Skeletal muscle tissue (tissue), 3 donors: ENCODE measurements at regions not wholly inside any gene's neighbourhood (a gene's known extent, or its start where the extent isn't known, plus 50 kb on each side); places are given as distances from the start of the nearest gene placed in this dataset.

Experiments used
- H3K27ac ChIP-seq: one replicate; pipeline ENCODE4 v1.7.0; 2013; ENCODE audit warnings: mild to moderate bottlenecking, low read depth, low read length, inconsistent platforms
- H3K27me3 ChIP-seq, 3 donors: one replicate each; pipeline ENCODE4 v1.7.0; 2013; ENCODE audit warnings: low read length in 3 of 3; ENCODE audit not compliant: control insufficient read depth in 3 of 3, insufficient read depth in 3 of 3
- H3K36me3 ChIP-seq, 3 donors: one replicate each; pipeline ENCODE4 v1.7.0; 2013; ENCODE audit warnings: low read length in 3 of 3; ENCODE audit not compliant: control insufficient read depth in 3 of 3, insufficient read depth in 3 of 3
- H3K4me1 ChIP-seq, 3 donors: one replicate each; pipeline ENCODE4 v1.7.0; 2013; ENCODE audit warnings: low read length in 3 of 3, mild to moderate bottlenecking in 3 of 3; ENCODE audit not compliant: control insufficient read depth in 3 of 3, insufficient read depth in 3 of 3
- H3K4me3 ChIP-seq, 3 donors: one replicate each; pipeline ENCODE4 v1.7.0; 2013; ENCODE audit warnings: low read length in 3 of 3
- H3K9ac ChIP-seq, 3 donors: one replicate each; pipeline ENCODE4 v1.7.0; 2013; ENCODE audit warnings: low read length in 3 of 3, mild to moderate bottlenecking in 3 of 3, moderate library complexity in 2 of 3, low read depth in 1 of 3
- H3K9me3 ChIP-seq, 3 donors: one replicate each; pipeline ENCODE4 v1.7.0; 2013; ENCODE audit warnings: low read length in 3 of 3; ENCODE audit not compliant: control insufficient read depth in 3 of 3
- donor health status: Osteomylitis.

DNA sequence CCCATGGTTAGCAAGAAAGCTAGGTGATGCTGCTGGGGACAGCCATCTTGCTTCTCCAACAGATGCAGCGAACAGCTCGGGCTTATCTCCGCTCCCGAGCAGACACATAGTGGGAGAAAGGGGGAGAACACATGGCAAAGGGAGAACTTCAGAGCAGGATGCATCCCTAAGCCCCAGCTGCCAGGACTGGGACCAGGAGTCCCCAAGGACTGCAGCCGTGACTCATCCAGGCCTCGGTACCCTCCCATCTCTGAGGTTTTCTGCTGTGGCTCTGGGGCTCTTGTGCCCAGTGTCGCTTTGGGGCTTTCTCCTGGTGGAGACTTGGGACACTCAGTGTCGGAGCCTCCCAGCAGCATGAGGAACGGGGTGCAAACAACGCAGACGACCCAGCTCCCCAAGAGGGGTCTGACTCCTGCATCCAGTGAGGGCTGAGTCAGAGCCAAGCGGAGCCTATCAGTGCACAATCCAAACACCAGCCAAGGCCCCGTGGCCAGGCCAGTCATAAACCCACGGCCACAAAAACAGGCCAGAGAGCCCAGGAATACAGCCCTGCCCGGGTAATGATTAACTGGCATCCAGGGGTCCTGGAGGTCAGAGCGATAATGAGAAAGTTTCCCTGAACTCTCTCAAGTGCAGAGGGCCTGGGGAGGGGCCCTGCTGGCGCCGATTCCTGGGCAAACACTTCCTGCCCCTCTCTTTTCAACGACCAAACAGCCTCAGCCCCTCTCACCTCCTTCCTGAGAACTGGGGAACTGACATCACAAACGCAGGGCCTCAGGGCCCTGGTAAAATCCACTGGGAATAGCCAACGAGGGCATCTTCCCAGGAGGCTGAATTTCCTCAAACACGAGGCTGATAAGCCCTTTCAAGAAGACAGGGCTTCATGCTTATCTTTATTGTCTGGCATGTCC lies 202.9 kb downstream of the USP12 start:
- Histone ChIP-seq H3K4me3 (no peak overlapping the region), H3K9ac (no peak overlapping the region), H3K36me3 (no peaks in the 10 kb centered on the region), H3K4me1 (peaks cover 8 to 14% (median 10%) of the 10 kb centered on the region in 3 donors), H3K27ac (no peak overlapping the region), H3K27me3 (peaks cover 19 to 27% (median 26%) of the 10 kb centered on the region in 3 donors), H3K9me3 (no peaks in the 10 kb centered on the region)

GRCh38 chr13:26967119-26968038 lies 204.2 kb downstream of the USP12 start:
- no peak overlapping the region for H3K27ac ChIP-seq
- H3K9me3 ChIP-seq = no peaks in the 10 kb centered on the region
- H3K4me1 ChIP-seq = peaks cover 8 to 14% (median 10%) of the 10 kb centered on the region in 3 donors
- no peaks in the 10 kb centered on the region for H3K36me3 ChIP-seq
- peaks cover 19 to 26% (median 26%) of the 10 kb centered on the region in 3 donors for H3K27me3 ChIP-seq
- H3K4me3 ChIP-seq = no peak overlapping the region
- H3K9ac ChIP-seq = no peak overlapping the region

DNA sequence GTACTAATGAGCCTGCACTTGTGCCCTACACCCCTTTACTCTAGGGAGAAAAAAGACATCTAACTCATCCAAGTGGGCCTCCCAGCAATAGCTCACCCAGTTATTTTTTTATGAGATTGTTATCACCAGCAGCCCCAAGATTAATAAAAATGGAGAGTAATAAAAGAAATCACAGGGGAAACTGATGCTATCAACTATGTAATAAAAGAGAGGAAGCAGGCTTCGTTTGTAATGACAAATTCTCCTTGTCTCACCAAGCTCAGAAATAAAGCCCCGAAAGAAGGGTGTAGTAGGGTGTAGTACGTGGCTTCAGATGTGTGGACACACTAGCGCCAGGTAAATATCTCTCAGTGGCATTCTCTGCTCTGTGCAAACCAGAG lies 204.9 kb downstream of the USP12 start:
- Histone ChIP-seq H3K4me1 (peaks cover 8 to 14% (median 10%) of the 10 kb centered on the region in 3 donors), H3K9me3 (no peaks in the 10 kb centered on the region), H3K27me3 (peaks cover 19 to 26% (median 26%) of the 10 kb centered on the region in 3 donors), H3K27ac (no peak overlapping the region), H3K4me3 (no peak overlapping the region), H3K36me3 (no peaks in the 10 kb centered on the region), H3K9ac (no peak overlapping the region)

- Histone ChIP-seq H3K27me3 (peaks cover 19 to 26% (median 26%) of the 10 kb centered on the region in 3 donors), H3K9me3 (no peaks in the 10 kb centered on the region), H3K36me3 (no peaks in the 10 kb centered on the region), H3K4me3 (no peak overlapping the region), H3K9ac (no peak overlapping the region), H3K27ac (no peak overlapping the region), H3K4me1 (peaks cover 8 to 14% (median 10%) of the 10 kb centered on the region in 3 donors)
Measured at GRCh38 chr13:26965952-26966700, 205.5 kb downstream of the USP12 start.

GRCh38 chr13:26964278-26965250 lies 204.0 kb upstream of the GPR12 start:
- H3K27me3 ChIP-seq = peaks cover 23 to 32% (median 26%) of the 10 kb centered on the region in 3 donors
- no peak overlapping the region for H3K27ac ChIP-seq
- H3K36me3 ChIP-seq = no peaks in the 10 kb centered on the region
- no peak overlapping the region for H3K4me3 ChIP-seq
- H3K9me3 ChIP-seq = no peaks in the 10 kb centered on the region
- H3K9ac ChIP-seq = no peak overlapping the region
- H3K4me1 ChIP-seq = peaks cover 8 to 14% (median 10%) of the 10 kb centered on the region in 3 donors

GRCh38 chr13:26962671-26963070 lies 202.1 kb upstream of the GPR12 start:
- Histone ChIP-seq H3K9ac (no peak overlapping the region), H3K4me1 (peaks cover 8 to 14% (median 10%) of the 10 kb centered on the region in 3 donors), H3K9me3 (no peaks in the 10 kb centered on the region), H3K27ac (no peak overlapping the region), H3K4me3 (no peak overlapping the region), H3K27me3 (peaks cover 17 to 30% (median 17%) of the 10 kb centered on the region in 3 donors), H3K36me3 (no peaks in the 10 kb centered on the region)

- H3K36me3 ChIP-seq = no peaks in the 10 kb centered on the region
- H3K27ac ChIP-seq = no peak overlapping the region
- no peaks in the 10 kb centered on the region for H3K9me3 ChIP-seq
- peaks cover 8 to 13% (median 10%) of the 10 kb centered on the region in 3 donors for H3K4me1 ChIP-seq
- H3K27me3 ChIP-seq = peaks cover 11 to 29% (median 13%) of the 10 kb centered on the region in 3 donors
- H3K4me3 ChIP-seq = no peak overlapping the region
- H3K9ac ChIP-seq = no peak overlapping the region
Measured at GRCh38 chr13:26961890-26962615, 201.5 kb upstream of the GPR12 start.

DNA sequence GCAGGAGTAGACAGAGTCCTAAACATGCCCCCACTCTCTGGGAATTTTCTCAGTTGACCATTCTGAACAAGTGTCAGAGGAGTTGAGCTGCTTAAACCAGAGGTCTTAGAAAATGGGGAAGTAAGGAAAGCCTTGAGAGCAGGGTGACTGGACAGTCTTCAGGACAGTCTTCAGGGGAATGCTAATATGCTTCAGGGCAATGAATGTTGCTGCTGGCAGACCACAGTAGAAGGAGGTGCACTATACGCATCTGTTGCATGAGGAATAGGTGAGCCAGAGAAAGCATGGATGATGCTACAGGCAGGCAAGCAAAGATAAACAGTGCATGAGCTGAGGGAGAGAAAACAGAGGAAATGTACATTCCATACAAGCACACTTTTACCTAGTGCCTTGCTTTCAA lies 196.6 kb upstream of the GPR12 start:
- H3K27ac ChIP-seq = no peak overlapping the region
- no peaks in the 10 kb centered on the region for H3K4me1 ChIP-seq
- no peaks in the 10 kb centered on the region for H3K9me3 ChIP-seq

More for the DNA sequence above, 196.6 kb upstream of the GPR12 start:
- Histone ChIP-seq H3K4me3 (no peak overlapping the region), H3K36me3 (no peaks in the 10 kb centered on the region), H3K9ac (no peak overlapping the region), H3K27me3 (peaks cover 4 to 12% (median 8%) of the 10 kb centered on the region in 3 donors)
